Renal cortical epithelial cell (primary cell): ENCODE measurements at regions not wholly inside any gene's neighbourhood (a gene's known extent, or its start where the extent isn't known, plus 50 kb on each side); places are given as distances from the start of the nearest gene placed in this dataset.

ENCODE experiments used
- DNase-seq: peaks from one replicate; pipeline ENCODE4 v3.0.0-alpha.2; 2011; ENCODE audit warnings: low read depth

DNA sequence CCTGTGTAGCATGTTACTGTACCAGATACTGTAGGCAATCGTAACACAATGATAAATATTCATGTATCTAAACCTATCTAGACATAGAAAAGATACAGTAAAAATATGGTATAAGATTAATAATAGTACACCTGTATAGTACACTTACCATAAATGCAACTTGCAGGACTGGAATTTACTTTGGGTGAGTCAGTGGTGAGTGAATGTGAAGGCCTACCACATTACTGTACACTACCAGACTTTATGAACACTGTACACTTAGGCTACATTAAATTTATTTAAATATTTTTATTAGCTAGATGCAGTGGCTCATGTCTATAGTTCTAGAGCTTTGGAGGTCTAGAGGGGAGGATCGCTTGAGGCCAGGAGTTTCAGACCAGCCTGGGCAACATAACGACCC lies 186.6 kb upstream of the ROPN1 start:
- DNase-seq, result no peak

DNA sequence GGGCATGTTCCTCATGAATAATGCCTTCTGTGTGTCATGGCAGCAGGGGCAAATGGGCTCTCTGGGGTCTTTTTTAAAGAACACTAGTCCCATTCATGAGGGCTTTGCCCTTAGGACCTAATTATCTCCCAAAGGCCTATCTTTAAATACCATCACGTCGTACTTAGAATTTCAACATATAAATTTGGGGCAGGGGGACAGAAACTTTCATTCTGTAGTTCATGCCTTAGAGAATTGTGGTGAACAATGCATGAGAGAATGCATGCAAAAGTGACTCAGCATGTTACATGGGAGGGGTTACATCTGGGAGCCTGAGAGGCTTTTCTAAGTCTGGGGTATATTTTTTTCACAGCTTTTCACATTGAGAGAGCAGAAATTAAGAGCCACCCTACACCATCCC lies 208.5 kb upstream of the ROPN1 start:
- no peak for DNase-seq

DNA sequence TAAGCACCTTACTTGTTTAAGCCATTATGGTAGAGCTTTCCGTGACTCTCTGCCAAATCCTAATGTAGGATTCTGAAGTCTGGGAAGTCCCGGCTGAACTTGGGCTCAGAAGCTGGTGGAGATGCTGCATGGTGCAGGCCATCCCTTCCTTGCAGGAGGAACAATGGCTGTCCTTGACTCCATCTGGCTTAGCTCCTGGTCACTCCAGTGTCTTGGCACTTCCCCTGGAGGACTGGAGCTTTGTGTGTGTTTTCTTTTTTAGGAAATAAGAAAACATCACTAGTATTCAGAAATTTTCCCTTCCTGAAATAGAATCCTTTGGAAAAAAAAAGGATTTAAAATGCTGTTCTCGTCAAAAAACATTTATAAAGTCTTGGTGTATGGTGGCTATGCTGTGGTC lies 209.3 kb upstream of the ROPN1 start:
- no peak for DNase-seq

DNA sequence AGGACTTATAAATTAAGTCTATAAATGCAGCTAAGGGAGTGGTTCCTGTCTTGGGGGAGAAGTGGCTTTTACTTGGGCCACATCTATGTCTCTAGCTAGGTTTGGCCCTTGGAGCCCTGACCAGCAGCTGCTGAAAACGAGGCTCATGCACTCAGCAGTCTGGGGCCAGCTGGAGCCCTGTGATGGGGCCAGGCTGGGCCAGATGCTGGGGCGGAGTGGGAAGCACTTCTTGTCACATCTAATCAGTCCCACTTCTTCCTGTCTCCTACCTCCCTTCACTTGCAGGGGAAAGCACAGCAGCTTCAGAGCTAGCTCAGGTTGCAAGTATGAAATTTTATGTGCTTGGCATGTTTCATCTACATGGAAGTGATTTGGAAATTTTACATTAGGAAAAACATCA lies 209.9 kb upstream of the ROPN1 start:
- no peak for DNase-seq

DNA sequence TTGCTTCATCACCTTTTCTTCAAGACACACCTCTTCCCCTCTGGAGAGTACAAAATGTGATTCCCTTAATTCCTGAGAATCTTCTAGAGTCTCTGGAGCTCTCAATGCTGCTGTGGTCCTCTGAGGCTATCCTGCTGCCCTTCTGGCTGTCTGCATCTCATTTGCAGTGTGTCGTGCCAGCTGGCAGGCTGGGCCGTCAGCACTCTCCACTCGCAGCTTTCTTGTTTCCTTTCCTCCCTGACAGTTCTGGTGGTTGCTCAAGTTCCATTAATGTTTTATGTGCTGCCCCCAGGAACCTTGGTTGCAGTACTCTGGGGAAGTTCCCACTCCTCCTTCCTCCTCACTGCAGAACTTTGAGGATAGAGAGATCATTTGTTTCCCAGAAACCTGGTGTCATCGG lies 210.8 kb upstream of the ROPN1 start:
- DNase-seq, result no peak

DNA sequence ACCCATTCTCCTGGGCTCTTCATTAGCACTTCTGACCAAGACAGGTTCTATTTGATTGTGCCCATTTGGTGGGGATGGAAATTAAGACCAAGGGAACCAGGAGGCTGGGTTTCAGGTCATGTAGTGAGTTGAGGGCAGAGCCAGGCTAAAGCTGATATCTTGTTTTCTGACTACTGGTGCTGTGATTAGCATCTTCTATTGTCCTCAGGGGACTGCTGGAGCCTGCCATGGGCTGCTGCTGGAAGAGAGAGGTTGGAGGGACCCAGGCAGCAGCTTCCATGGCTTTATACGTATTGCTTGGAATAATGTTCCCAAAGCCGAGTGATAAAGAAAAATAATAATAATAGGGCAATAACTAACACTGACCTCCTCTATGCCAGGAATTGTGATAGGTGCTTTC lies 211.4 kb upstream of the ROPN1 start:
- DNase-seq, result no peak

DNA sequence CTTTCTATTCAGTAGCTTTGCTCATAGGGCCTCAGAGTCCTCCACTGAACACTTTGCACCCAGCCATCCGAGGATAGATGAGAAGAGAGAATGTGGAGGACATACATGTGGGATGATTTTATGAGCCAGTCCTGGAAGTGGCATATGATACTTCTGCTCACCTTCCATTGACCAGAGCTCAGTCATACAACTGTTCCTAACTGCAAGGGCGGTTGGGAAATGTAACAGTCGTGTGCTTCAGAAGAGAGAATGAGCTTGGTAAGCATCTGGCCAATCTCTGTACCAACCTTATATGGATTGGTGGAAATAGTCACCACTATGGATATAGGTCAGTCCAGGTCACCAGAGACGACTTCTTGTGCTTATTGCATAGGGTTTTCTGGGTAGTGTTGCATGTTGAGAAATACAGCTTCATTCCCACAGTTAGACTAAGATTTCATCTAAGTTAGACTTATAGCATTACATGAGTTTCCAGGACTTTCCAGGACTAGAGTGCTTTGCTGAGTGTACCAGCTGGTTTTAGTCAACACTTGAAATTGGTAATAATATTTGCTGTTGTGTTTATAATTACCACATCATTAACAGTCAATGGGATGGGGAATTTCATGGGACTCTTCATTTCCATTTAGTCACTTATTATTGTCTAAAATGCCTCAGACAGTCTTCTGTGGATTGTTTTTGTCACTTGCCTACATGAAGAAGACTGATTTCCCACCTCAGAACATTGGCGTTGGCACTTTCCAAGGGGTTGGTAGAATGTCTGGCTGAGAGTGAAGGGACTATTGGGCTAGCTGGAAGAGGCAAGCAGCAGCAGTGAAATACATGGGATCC lies 214.5 kb upstream of the ROPN1 start:
- DNase-seq, result no peak

DNA sequence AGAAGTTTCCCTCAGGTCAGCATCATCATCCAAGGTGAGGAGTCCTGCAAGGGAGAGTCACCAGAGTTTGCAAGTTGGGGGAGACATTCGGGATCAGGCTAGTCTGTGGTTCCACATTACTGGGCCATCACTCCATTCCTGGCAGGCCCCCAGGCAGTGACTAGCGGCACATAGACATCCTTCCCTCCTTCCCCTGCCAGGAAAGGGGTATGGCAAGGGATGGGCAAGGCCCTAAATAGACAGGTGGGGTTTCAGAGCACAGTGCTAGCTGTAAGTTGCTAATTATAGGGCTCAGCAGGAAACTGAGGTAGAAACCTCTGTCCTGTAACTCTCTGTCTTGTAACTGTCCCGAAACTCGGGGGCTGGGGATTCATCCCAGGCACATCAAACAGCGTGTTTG lies 215.2 kb upstream of the ROPN1 start:
- DNase-seq, result no peak

DNA sequence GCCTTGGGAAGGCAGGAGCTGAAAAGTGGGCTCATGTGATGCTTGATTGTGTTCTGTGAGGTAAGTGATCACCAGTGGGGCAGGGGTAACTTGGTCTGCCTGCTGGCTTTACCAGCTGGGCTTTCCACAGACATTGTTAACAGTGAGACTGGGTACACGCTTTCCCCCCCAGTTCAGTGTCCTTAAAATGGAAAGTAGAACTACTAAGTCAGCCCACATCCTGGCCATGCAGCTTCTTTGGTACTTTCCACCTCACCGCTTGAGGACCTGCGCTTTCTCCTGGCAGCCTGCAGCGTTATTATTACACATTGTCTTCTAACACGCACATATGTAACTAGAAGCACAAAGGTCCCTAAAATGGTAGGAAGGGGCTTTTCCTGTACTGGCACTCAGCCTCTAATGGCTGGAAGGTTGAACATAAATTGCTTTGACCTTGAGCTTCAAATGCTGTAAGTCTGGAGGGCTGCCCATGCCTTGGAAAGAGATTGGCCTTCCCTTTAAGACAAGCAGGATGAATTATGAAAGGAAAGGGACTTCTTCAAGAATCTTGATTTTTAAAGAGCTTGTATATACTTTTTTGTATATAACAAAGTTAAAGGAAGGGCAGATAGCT lies 216.1 kb upstream of the ROPN1 start:
- no peak for DNase-seq

DNA sequence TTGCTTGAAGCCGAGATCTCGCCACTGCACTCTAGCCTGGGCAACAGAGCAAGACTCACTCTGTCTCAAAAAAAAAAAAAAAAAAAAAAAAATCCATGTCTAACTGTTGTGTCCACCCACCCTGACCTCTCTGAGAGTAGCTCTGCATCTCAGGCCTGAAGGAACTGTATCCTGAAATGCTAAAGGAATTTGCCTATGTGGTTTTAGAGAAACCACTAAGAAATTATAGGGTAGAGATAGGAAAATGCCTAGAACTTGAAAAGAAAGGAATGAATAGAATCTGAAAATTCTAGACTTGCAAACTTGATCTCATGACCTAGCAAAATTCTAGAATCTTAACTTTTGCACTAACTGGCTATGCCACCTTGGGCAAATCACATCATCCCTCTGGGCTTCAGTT lies 217.5 kb upstream of the ROPN1 start:
- no peak for DNase-seq

DNA sequence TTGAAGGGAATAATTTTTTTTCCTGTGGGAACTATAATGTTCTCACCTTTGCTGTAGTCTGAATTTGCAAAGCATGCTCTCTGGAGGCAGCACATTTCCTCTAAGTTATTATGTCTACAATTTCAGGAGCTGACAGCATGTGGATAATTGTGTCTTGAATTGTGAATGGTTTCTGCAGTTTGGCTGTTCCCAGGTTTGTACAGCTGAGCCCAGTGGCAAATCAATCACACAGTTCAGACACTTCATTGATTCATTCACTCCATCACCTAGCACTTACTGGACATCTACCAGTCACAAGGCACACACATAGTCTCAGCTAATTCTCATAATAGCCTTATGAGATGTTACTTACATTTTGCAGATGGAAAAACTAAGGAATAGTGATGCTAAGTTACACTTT lies 219.0 kb upstream of the ROPN1 start:
- DNase-seq, result no peak

DNA sequence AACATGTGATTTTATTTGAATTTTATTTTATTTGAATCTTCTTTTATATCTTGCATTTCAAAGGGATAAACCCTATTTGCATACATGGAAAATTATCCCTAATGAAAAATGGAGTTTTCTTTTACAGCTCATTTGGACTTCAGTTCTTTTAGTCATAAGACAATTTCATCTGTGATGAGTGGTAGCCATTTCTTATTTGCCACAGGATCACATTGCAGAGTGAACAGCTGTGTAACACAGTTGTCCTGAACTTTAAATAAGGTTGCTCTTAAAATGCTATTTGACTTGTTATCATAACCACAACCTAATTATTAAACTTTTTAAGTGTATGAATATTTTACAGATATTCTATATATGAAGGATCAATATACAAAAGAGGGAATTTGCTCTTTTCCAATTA lies 221.7 kb upstream of the ROPN1 start:
- DNase-seq, result no peak

DNA sequence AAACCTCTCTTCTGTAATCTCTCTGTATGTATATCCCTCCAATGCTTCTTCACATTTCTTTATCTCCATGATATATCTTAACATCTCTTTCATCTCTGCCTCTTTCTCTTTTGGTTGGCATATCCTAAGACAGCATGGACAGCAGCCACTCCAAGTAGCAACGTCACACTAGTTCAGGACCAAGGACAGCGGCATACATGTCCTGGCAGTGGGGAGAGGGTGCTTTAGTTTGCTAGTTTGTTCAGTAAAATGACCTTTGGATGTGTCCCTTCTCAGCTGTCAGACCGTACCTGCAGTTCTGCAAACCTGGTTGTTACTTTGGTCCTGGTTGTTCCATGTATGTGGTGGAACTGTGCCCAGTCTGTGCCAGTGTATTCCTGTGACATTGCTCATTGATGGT lies 225.6 kb upstream of the ROPN1 start:
- peak; percentile 76 for DNase-seq

DNA sequence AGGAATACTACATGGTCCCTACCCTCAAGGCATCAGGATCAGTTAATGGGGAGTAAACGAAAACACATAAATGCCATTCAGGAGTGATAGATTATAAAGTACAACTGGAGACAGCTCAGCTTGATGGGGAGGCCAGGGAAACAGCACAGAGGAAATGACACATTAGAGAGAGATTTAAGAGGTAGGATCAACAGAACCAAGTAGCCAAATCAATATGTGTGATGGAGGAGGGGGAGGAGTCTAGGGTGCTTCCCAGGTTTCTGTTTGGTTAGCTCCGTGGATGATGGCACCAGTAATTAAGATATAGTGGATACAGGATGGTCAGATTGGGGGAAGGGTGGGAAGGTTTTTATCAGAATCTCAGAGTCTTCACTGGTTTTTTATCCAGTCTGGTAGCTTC lies 229.5 kb upstream of the ROPN1 start:
- DNase-seq, result peak; percentile 18

DNA sequence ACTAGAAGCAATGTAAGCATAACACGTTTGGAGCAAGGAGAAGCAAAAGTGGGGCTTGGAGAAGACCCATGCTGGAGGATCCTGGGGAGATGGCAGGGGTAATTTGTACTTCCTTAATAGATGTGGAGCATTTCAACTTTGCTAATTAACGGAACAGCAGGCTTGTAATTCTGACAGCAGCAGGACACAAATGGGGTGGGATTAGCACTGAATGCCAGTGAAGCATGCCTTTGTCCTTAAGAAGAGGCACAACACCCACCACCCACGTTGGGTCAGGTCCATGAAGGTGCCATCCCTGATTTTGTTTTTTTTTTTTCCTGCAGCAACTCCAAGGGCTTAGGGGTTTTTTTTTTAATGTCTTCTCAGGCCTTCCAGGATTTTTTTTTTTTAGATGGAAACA lies 231.9 kb upstream of the ROPN1 start:
- no peak for DNase-seq

DNA sequence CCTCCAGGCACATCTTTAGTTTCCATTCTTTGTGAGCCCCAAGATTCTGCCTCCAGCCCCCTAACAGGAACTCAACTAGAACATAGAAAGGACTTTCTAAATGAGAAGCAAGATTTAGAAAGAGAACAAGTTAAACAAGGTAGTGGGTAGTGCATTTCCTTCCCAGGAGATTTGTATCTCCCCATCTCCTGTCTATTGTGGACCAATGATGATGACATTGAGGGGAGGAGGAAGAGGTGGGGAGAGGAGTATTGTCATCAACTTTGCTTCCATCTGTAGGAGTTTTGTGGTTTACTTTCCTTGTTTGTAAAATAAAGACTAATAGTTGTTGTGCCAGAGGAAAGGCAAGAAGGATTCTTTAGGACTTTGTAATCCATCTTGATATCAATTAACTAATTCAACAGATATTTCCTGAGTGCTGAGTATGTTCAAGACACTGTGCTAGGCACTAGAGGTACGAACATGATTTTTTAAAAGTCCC lies 235.3 kb upstream of the ROPN1 start:
- DNase-seq, result no peak

DNA sequence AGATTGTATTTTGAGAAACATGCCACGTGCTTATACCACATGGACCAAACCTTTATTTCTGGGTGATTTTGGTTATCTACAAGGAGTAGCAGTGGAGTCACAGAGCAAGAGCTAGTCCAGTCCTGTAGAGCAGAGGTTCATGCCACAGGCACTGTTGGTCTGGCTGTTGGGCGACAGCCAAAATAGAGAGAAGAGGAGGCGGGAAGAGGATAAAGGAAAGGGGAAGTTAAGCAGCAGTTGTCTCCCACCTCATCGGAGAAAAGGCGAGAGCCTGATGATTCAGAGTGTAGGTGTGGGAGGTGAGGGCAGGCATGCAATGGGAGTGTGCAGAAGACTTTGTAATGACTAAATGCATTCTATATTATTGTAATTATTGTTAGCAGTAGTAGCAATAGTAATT lies 237.5 kb upstream of the ROPN1 start:
- DNase-seq, result peak; percentile 19

DNA sequence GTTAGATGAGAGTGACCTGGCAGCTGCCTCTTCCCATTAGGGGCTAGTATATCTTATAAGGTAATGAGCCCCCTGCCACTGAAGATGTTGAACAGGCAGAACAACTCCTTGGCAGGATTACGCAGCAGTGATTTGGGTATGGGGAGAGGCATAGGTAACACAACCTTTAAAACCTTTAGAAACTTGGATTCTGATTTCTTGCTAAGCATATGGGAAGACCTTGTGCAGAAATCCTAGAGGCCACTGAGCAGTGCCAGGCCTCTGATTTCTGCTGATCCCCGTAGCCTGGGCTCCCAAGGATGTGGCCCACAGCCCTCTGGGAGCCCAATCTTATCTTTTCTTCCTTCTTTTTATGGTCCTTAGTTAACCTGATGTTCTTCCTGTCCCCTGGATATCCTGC lies 237.9 kb upstream of the ROPN1 start:
- no peak for DNase-seq

DNA sequence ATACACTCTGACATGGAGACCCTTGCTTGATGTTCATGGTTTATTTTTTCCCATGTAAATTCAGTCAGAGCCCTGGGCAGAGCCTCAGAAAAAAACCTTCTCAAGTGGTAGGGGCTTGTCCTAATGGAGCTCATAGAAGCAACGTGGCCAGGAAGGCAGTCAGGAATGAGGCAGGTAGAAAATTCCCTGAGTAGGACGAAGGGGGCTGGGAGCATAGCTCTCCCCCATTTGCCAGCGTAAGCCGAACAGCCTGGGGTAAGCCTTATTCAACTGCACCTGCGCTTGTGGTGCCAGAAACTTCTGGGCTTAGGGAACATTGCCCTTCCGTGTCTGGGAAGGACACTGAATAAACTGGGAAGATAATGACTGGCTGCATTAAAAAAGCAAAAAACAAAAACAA lies 238.5 kb upstream of the ROPN1 start:
- DNase-seq, result no peak

DNA sequence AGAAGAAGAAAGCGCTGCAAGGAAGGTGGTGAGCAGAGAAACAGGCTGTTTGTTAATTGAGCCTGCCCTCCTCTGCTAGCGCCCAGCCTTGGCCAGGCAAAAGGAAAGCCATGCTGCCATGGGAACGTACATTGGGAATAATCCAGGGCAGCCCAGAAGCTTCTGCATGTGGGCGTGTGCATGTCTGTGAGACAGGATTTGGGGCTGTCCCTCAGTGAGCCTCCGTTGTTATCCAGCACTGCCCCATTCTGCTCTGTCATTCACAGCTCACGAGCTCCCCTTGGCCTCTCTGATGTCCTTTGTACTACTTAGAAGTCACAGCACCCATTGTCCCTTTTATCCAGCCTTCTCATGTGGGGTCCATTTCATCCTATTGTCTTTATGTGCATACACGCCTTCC lies 239.1 kb upstream of the ROPN1 start:
- DNase-seq, result no peak

DNA sequence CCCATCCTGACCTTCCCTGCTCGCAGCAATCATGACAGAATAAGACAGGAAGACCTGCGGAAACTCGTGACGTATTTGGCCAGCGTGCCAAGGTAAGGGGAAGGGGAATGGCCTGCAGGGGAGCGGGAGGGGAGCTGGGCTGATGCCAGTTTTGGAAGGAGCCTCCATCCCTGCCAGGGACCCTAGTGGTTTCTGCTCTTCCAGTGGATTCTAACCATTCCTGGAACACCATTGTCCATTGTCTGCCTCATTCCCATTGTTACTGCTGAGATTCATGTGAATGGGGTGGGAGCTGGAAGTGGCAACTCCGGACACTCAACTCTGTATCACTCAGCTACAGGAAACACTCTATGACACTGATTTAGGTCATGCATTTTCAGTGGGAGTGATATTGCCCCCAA lies 242.9 kb upstream of the ROPN1 start:
- DNase-seq, result no peak

DNA sequence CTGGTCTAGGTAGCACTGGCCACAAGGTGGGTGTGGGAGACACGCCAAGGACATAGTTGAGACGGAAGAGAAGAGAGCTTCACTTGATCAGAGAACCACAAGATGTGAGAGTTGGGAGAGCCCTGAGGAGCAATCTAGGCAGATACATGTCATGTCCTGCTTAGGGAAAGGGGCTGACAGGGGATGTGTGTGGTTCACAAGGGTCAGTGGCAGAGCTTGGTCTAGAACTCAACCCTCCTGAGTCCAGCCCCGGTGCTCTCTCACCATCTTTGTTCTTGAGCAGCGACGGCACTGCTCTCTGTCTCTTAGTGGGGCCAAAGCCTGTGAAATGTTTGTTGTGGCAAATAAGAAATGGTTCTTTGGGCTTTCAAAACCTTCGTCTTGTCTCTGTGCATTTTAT lies 243.5 kb upstream of the ROPN1 start:
- DNase-seq, result no peak

DNA sequence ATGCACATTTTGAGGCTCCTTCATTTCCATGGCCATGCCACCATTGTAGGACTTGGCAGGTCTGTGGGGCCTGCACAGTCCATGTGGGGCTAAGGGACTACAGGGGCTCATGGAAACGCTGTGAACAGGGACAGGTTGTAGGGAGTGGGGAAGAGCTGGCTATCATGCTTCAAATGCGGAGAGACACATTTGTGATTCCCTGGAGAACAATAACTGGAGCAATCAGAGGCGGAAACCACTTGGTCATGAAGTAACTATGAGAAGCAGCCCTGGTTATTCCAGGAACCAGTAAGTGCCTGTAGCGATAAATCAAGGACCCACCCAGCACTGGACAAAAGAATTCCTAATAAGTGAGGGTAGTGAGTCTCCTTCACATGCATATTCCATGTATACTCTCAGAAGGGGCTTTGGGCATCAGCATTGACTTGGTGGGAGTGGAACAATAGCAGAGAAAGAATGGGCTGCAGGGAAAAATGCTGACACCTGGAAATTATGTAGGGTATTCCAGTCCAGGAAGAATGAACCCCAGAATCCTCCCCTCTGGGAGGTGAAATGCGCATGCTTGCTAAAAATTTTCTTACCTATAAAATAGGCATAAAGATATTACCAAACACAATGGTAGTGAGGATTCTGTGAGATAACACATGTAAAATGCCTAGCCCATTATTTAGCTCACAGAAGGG lies 251.4 kb upstream of the ROPN1 start:
- DNase-seq, result no peak
